BLaER1 (cell line): ENCODE measurements at regions not wholly inside any gene's neighbourhood (a gene's known extent, or its start where the extent isn't known, plus 50 kb on each side); places are given as distances from the start of the nearest gene placed in this dataset.
"Not testable (repeated sequence)": the region's sequence is repeated elsewhere in the genome, so short reads cannot be mapped to it uniquely, and the experiment has no call there.

Experiments used
- H3K27ac ChIP-seq: shearing (Covaris generic); formaldehyde crosslinking; 2 replicates; pipeline ENCODE4 v1.8.1; 2022
- H3K27me3 ChIP-seq: shearing (Covaris generic); formaldehyde crosslinking; 2 replicates; pipeline ENCODE4 v1.8.1; 2022
- H3K36me3 ChIP-seq: shearing (Covaris generic); formaldehyde crosslinking; 2 replicates; pipeline ENCODE4 v1.8.1; 2022
- H3K4me1 ChIP-seq: shearing (Covaris generic); formaldehyde crosslinking; 2 replicates; pipeline ENCODE4 v1.8.1; 2022
- H3K4me2 ChIP-seq: shearing (Covaris generic); formaldehyde crosslinking; 2 replicates; pipeline ENCODE4 v1.8.1; 2022
- H3K4me3 ChIP-seq: shearing (Covaris generic); formaldehyde crosslinking; 2 replicates; pipeline ENCODE4 v1.8.1; 2022
- H3K9ac ChIP-seq: shearing (Covaris generic); formaldehyde crosslinking; 2 replicates; pipeline ENCODE4 v1.8.1; 2022
- H3K9me3 ChIP-seq: shearing (Covaris generic); formaldehyde crosslinking; 2 replicates; pipeline ENCODE4 v1.8.1; 2022
- H4K20me1 ChIP-seq: shearing (Covaris generic); formaldehyde crosslinking; 2 replicates; pipeline ENCODE4 v1.8.1; 2022
- Cebpa-rat ChIP-seq: shearing (Covaris generic); IDR thresholded peaks from 2 replicates; pipeline ENCODE4 v1.8.1; 2022

DNA sequence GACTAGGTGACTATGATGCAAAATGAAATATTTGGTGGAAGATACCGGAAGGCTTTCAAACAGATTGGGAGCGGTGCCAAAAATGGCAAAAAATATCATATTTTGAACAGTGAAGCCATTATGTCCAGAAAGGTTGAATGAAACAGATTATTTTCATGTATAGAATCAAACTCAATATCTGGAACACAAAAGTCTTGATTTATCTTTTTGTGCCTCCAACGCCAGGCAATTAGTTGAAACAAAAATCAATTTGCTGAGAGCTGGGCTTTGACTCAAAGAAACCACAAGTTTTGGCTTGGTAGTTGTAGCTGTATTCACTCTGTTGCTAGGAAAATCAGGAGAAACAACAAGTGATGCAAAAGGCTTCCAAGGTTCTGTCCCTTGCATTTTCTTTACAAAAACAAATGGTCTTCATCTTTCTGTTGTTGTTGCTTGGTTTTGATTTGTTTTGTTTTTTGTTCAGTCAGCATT is 421.7 kb upstream of the TYRP1 start:
- no peak overlapping the region for H3K9ac ChIP-seq
- no peak overlapping the region for H3K27ac ChIP-seq
- no peaks in the 10 kb centered on the region for H3K27me3 ChIP-seq
- TF ChIP-seq Cebpa-rat: no peak
- no peak overlapping the region for H3K4me2 ChIP-seq
- H3K9me3 ChIP-seq: no peaks in the 10 kb centered on the region
- H4K20me1 ChIP-seq: no peaks in the 10 kb centered on the region
- H3K4me1 ChIP-seq: no peaks in the 10 kb centered on the region
- H3K36me3 ChIP-seq: no peaks in the 10 kb centered on the region
- H3K4me3 ChIP-seq: no peak overlapping the region

DNA sequence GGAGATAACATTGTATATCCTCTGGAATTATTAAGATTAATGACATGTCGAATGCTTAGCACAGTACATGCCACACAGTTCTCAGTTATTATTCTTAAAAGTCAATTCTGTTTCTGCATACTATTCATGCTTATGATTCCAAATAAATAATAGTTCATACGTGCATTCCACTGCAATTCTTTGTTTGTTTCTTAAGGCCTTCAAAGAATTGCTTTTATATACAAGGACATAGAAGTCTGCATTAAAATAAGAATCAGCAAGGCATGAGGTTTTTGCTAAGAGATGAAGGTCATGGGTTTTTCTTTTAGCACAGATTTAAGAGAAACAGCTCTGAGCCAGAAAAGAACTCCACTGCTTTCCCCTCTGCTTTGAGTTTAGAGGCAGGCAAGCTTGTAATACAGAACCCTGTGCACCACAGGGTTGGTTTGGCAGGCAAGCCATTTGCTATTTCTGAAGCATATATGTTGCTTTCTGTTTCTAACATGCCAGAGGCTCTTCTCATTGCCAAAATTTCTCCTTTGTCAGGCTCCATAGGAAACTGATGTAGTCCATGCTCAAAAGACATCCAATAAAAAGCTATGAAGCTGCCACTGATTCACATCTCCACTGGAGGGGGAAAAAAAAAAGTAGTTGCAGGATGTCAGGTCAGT is 420.6 kb upstream of the TYRP1 start:
- no peaks in the 10 kb centered on the region for H3K9me3 ChIP-seq
- H4K20me1 ChIP-seq: no peaks in the 10 kb centered on the region
- no peaks in the 10 kb centered on the region for H3K4me1 ChIP-seq
- H3K9ac ChIP-seq: no peak overlapping the region
- H3K4me2 ChIP-seq: no peak overlapping the region
- no peaks in the 10 kb centered on the region for H3K27me3 ChIP-seq
- no peak overlapping the region for H3K27ac ChIP-seq
- no peak overlapping the region for H3K4me3 ChIP-seq
- no peak for TF ChIP-seq Cebpa-rat
- H3K36me3 ChIP-seq: no peaks in the 10 kb centered on the region

DNA sequence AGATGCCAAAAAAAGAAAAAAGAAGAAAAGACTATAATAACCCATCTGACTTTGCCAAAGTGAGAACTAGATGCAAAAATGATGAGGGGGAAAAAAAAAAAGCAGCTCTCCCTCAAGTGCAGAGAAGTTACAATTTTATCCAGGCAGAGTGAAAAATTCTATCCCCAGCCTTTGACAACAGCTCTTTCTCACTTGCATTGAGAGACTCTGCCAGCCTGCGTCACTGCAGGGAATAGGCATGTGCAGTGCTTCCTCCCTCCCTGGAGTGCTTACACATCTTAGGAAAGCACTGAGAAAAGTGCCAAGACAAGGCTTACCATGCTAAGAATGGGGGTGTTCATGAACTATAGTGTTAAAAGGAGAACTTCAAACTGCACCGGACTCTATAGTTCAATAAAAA is 418.6 kb upstream of the TYRP1 start:
- no peaks in the 10 kb centered on the region for H3K9me3 ChIP-seq
- no peak overlapping the region for H3K27ac ChIP-seq
- H3K27me3 ChIP-seq: no peaks in the 10 kb centered on the region
- no peaks in the 10 kb centered on the region for H3K4me1 ChIP-seq
- H4K20me1 ChIP-seq: no peaks in the 10 kb centered on the region
- no peak for TF ChIP-seq Cebpa-rat
- no peaks in the 10 kb centered on the region for H3K36me3 ChIP-seq
- no peak overlapping the region for H3K4me2 ChIP-seq
- H3K9ac ChIP-seq: no peak overlapping the region
- H3K4me3 ChIP-seq: no peak overlapping the region

GRCh38 chr9:12276505-12276904 is 416.7 kb upstream of the TYRP1 start:
- no peaks in the 10 kb centered on the region for H3K36me3 ChIP-seq
- no peak overlapping the region for H3K27ac ChIP-seq
- H3K4me2 ChIP-seq: no peak overlapping the region
- no peak for TF ChIP-seq Cebpa-rat
- H3K9me3 ChIP-seq: no peaks in the 10 kb centered on the region
- no peak overlapping the region for H3K4me3 ChIP-seq
- H3K9ac ChIP-seq: no peak overlapping the region
- no peaks in the 10 kb centered on the region for H4K20me1 ChIP-seq
- no peaks in the 10 kb centered on the region for H3K27me3 ChIP-seq
- H3K4me1 ChIP-seq: no peaks in the 10 kb centered on the region

DNA sequence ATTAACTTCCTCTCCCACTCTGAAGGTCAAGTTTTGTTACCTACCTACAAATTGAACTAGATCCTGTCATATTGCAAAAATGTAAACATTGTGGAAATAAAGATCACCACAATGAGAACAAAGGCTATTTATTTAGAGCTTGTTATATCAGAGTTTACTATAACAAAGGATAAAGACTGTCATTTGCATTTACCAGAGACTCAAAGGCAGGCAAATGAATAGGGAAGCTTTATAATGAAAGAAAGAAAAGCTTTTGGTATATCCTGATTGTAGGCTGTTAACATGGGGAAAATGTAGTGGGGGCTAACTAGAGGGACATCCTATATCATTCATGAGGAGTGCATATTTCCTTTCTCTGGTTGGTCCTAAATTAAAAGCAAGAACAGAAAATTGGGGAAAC is 403.5 kb upstream of the TYRP1 start:
- no peaks in the 10 kb centered on the region for H3K9me3 ChIP-seq
- no peaks in the 10 kb centered on the region for H3K27me3 ChIP-seq
- no peak overlapping the region for H3K9ac ChIP-seq
- no peaks in the 10 kb centered on the region for H3K4me1 ChIP-seq
- no peak overlapping the region for H3K4me3 ChIP-seq
- no peak overlapping the region for H3K4me2 ChIP-seq
- H3K36me3 ChIP-seq: no peaks in the 10 kb centered on the region
- no peaks in the 10 kb centered on the region for H4K20me1 ChIP-seq
- TF ChIP-seq Cebpa-rat: no peak
- H3K27ac ChIP-seq: no peak overlapping the region

DNA sequence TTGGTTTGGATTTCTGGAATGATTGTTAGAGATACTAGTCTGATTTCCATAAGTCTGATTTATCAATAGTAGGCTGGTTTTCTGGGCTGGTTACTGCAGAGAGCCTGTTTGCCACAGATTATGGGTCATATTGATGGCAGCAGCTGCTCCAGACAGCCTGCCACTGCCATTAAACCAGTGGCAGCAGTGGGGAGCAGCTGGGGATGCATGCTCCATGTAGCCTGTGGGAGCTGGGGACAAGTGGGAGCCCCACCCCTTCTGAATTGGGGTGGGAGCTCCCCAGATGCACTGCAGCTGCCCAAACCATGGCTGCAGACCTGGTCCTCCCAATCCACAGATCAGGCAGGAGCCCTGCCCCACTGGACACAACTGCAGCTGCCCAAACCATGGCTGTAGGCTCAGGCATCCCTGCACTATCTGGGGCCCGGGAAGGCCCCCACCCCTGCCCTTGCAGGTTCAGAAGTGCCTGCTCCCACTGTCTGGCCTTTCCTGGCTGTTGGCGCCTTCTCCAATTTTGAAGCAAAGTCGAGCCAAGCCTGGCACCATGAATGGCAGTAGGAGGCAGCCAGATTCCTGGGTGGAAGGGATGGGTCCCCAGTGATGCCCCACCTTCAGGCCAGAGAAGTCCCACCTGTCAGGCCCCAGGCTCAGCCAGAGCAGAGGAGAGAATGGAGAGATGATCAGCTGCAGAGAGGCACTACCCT is 402.9 kb upstream of the TYRP1 start:
- no peak overlapping the region for H3K27ac ChIP-seq
- H3K4me2 ChIP-seq: no peak overlapping the region
- no peaks in the 10 kb centered on the region for H3K9me3 ChIP-seq

GRCh38 chr9:12305211-12305610 is 388.0 kb upstream of the TYRP1 start:
- Histone ChIP-seq H3K4me2 (no peak overlapping the region), H3K9me3 (no peaks in the 10 kb centered on the region), H3K4me1 (no peaks in the 10 kb centered on the region), H3K4me3 (no peak overlapping the region), H3K36me3 (no peaks in the 10 kb centered on the region), H3K27me3 (no peaks in the 10 kb centered on the region), H3K9ac (no peak overlapping the region), H3K27ac (no peak overlapping the region), H4K20me1 (no peaks in the 10 kb centered on the region)
- TF ChIP-seq Cebpa-rat: no peak

More for the DNA sequence above, 402.9 kb upstream of the TYRP1 start:
- no peaks in the 10 kb centered on the region for H3K4me1 ChIP-seq
- no peaks in the 10 kb centered on the region for H4K20me1 ChIP-seq
- H3K36me3 ChIP-seq: no peaks in the 10 kb centered on the region
- no peak overlapping the region for H3K4me3 ChIP-seq
- H3K9ac ChIP-seq: no peak overlapping the region
- H3K27me3 ChIP-seq: no peaks in the 10 kb centered on the region
- no peak for TF ChIP-seq Cebpa-rat

DNA sequence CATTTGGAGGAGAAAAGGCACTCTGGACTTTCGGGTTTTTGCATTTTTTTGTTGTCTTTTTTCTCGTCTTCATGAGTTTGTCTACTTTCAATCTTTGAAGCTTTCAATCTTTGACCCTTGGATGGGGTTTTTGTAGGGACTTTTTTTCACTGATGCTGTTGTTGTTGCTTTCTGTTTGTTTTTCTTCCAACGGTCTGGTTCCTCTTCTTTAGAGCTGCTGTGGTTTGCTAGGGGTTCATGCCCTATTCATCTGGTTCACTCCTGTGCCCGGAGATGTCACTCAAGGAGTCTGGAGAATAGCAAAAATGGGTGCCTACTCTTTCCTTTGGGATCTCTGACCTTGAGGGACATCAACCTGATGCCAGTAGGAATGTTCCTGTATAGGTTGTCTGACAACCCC is 378.6 kb upstream of the TYRP1 start:
- Histone ChIP-seq H3K4me1 (no peaks in the 10 kb centered on the region), H3K27ac (no peak overlapping the region), H3K9me3 (no peaks in the 10 kb centered on the region), H3K9ac (no peak overlapping the region), H3K27me3 (no peaks in the 10 kb centered on the region), H4K20me1 (no peaks in the 10 kb centered on the region), H3K36me3 (no peaks in the 10 kb centered on the region), H3K4me2 (no peak overlapping the region), H3K4me3 (no peak overlapping the region)
- no peak for TF ChIP-seq Cebpa-rat

- no peaks in the 10 kb centered on the region for H3K9me3 ChIP-seq
- no peaks in the 10 kb centered on the region for H4K20me1 ChIP-seq
- no peak for TF ChIP-seq Cebpa-rat
- no peak overlapping the region for H3K27ac ChIP-seq
- H3K4me1 ChIP-seq: no peaks in the 10 kb centered on the region
- no peak overlapping the region for H3K9ac ChIP-seq
- no peak overlapping the region for H3K4me3 ChIP-seq
- H3K4me2 ChIP-seq: no peak overlapping the region
- H3K27me3 ChIP-seq: no peaks in the 10 kb centered on the region
- no peaks in the 10 kb centered on the region for H3K36me3 ChIP-seq
Measured at GRCh38 chr9:12318732-12319685, 374.2 kb upstream of the TYRP1 start.

- Histone ChIP-seq H3K4me2 (no peak overlapping the region), H3K27me3 (no peaks in the 10 kb centered on the region), H3K4me1 (no peaks in the 10 kb centered on the region), H3K36me3 (no peaks in the 10 kb centered on the region), H3K9ac (no peak overlapping the region), H3K27ac (no peak overlapping the region), H4K20me1 (no peaks in the 10 kb centered on the region), H3K4me3 (no peak overlapping the region), H3K9me3 (no peaks in the 10 kb centered on the region)
- TF ChIP-seq Cebpa-rat: no peak
Measured at GRCh38 chr9:12329623-12329985, 363.6 kb upstream of the TYRP1 start.

- not testable (repeated sequence) for H3K4me1 ChIP-seq, H3K27me3 ChIP-seq, H3K27ac ChIP-seq, H4K20me1 ChIP-seq, H3K9ac ChIP-seq, H3K9me3 ChIP-seq, H3K36me3 ChIP-seq, H3K4me3 ChIP-seq, H3K4me2 ChIP-seq
Measured at GRCh38 chr9:12333966-12334365, 359.2 kb upstream of the TYRP1 start.
